NCI-H2107 (cell line): ENCODE measurements at regions not wholly inside any gene's neighbourhood (a gene's known extent, or its start where the extent isn't known, plus 50 kb on each side); places are given as distances from the start of the nearest gene placed in this dataset.

Experiments
- DNase-seq: peaks from one replicate; lab custom pipeline; 2025; lab: John Stamatoyannopoulos, UW

DNA sequence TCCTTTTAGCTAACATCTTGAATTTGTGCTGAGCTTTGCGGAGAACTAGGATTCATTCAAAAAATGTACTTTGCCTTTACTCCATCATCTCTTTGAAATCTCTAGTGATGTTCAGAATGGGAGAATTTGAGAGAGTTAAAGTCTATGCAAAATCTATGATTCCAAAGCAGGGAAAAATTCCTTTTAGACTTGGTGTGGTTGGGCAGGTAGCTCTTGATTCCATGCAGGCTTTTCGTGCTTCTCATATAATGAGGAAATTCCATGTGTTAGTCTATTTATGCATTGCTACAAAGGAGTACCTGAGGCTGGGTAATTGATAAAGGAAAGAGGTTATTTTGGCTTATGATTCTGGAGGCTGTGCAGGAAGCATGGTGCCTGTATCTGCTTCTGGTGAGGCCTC is 258.9 kb upstream of the EPHA4 start:
- DNase-seq = no peak

DNA sequence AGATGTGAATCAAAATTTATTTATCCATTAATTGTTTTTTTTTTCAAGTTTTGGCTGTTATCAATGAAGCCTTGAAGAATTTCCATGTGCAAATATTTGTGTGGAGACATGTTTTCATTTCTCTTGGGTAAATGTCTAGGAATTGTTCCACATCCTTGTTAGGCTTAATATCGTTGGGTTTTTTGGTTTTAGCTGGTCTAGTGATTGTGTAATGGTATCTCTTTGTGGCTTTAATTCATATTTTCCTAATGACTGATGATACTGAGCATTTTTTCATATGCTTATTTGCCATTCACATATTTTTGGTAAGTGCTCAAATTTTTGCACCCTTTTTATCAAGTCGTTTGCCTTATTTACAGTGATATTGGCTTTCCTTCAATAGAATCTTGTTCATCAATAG is 250.3 kb upstream of the EPHA4 start:
- DNase-seq = no peak

- DNase-seq = no peak
Measured at GRCh38 chr2:221818616-221819320, 246.7 kb upstream of the EPHA4 start.

- DNase-seq = no peak
Measured at GRCh38 chr2:221817878-221818277, 245.8 kb upstream of the EPHA4 start.

DNA sequence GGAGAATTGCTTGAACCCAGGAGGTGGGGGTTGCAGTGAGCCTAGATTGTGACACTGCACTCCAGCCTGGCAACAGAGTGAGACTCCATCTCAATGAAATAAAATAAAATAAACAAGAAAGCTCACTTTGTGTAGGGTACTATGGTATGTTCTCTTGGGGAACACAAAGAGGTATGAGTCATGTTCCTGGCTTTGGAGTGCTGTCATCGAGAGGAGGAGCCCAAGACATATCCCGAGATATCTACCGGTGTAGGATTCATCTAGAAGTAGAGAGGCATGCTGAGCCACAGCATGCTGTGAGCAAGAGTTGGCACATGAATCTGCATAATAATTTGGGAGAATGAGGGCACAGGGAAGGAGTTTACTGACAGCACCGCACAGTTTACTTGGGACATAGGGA is 244.9 kb upstream of the EPHA4 start:
- no peak for DNase-seq

GRCh38 chr2:221816566-221816965 is 244.5 kb upstream of the EPHA4 start:
- DNase-seq = no peak

DNA sequence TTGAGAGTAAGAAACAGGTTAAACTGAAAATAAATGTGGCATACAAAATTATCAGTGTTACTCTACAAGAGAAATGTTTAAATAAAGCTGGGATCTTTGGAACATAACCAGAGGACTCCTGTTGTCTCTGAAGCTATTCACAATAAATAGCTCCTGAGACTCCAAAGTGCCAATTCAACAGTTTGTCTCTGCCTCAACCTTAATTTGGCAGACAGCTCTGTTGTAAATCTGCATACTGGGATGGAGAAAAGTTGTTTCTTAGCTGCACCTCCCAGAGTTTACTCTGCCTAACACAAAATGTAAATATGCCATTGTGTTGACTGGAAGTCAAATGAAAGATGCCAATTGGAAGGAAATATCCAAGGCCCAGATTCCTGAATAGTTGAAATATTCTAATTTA is 238.5 kb upstream of the EPHA4 start:
- no peak for DNase-seq

DNA sequence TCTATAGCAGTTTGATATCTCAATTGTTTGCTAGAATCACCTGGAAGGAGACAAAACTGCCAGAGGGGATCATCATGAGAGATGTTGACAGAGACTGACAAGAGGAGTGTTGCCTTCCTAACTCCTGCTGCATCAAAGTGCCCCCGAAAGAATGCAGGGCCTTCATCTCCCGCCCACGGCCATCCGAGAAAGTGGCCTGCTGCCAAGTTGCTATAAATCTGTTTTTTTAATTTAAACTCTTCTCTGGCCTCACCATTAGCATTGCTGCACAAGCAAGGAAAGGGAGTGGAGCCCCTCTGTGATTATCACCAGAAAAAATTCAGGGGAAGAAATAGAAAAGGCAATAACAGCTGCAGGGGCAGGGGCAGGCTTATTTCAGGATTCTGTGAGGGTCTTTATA is 238.1 kb upstream of the EPHA4 start:
- no peak for DNase-seq

DNA sequence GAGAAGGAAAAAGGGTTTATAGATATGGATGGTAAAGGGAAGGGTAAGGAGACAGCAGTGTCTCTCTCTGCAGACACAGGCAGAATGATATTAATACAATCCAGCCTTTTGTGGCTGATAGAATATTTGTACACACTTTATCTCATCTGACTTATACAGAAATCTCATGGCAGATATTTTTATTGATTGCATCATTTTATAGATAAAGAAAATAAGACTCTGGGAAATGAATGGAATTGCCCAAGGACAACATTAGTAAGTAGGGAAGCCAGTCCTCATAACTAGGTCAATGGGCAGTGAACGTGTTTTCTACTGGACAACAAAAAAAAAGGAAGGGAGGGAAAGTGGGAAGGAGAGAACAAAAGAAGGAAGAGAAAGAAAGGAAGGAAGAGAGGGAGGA is 236.4 kb upstream of the EPHA4 start:
- DNase-seq = no peak

DNA sequence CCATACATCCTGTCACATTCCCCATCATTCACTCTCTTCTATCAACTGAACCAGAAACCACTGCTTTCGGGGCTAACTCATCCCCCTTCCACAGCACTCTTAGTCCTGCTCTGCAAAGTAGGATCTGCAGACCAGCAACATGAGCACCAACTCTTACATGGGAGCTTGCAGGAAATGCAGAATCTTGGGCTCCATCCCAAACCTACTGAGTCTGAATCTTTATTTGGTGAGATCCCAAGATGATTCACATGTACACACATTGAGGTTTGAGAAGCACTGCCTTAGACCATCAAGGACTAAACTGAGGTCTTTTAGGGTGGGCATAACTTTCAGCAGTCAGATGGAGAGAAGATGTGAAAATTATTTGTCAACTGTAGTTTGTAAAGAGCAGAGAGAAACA is 235.6 kb upstream of the EPHA4 start:
- DNase-seq = no peak

DNA sequence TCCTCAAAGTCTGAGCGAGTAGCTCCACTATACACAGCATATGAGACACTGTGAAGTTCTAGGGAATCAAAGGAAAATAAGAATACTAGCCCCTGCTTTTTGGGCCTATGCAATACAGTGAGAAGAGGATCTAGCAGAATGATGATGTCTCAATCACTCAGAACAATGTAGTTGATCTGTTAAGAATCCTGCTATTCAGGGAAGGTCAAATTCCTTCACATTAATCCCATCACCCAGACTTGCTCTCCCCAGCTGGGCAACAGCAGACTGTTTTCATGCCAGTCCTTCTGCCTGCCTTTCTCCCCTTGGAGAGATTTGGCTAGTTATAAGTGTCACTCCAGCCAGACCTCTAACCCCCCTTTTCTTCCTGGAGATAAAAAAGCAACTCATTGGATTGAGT is 230.0 kb upstream of the EPHA4 start:
- no peak for DNase-seq

GRCh38 chr2:221792971-221793521 is 220.9 kb upstream of the EPHA4 start:
- DNase-seq = no peak

GRCh38 chr2:221791844-221792243 is 219.7 kb upstream of the EPHA4 start:
- no peak for DNase-seq

DNA sequence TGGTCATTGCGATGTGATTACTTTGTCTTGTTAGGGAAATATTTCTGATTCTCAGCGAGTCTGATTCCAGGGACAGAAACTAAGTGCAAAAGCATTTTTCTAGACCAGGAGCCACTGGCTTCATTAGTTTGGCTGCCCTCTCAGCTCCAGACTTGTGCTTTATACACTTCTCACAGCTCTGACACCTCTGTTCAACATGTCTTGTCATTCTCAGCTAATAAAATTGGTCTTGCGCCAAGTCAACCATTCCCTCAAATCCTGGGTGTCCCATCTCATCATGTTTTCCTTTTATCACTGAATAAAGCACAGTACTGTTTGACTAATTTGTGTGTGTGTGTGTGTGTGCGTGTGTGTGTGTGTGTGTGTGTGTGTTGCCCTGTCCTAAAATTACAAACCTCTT is 215.5 kb upstream of the EPHA4 start:
- DNase-seq = no peak

DNA sequence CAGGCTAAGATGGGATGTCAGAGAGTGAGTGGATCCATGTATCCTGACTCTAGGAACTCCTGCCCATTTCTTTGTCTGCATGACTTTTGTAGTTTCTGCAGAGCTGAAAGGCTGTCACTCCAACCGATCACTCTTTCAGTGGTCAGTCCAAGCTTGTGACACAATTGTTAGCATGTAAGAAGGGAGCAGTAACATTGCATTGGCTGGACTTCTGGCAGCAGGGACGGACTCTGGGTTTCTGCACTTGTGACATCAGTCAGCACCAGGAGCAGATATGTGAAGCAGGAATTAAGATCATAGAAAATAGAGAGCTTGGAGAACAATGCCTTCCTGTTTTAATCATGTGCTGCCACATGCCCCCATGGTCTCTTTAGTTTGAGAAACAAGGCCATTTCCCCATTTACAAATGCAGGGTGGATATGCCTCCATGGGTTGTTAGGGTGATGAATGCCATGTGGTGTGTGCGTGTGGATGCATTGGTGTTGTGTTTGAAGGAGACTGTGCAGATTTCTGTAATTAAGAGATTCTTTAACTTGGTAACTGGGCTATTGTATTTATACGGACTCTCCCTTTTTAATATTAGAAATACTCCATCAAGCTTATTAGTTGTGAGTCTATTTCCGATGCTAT is 214.3 kb upstream of the EPHA4 start:
- DNase-seq = no peak

DNA sequence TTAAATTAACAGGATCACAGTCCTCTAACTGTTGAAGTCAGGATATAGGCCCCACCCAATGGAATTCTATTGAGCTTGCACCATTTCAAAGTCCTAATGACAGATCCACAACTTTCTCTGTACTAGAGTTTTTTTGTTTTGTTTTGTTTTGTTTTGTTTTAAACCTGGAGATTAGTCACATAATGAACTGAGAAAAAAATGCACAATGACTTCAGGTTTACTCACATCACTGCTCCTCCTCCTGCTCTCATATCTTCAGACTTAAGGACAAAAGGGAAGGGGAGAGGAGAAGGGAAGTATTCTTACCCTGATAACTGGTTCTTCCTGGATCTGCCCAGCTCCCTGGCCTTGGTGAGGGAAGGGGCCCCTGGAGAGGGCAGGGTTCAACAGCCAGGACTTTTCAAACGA is 208.2 kb upstream of the EPHA4 start:
- DNase-seq = no peak

DNA sequence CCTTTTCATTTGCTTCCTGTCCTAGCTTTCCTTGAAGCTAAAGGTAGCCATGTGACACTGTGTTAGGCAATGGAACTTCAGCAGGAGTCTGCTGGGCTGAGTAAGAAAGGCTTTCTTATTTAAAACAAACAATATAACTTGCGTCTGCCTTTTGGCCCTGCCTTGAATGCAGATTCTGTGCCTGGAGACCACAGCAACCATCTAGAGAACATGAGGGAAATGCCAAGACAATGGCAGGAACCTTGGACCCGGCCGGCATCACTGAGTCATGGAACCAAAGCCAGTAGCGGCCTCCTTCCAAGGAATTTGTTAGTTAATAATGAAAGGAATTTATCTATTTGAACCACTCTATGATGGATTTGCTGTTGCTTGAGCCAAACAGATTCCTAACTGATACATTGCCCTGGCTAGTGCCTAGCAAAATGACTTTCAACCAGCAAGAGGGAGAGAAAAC is 207.5 kb upstream of the EPHA4 start:
- no peak for DNase-seq

- no peak for DNase-seq
Measured at GRCh38 chr2:221778025-221778424, 205.9 kb upstream of the EPHA4 start.

DNA sequence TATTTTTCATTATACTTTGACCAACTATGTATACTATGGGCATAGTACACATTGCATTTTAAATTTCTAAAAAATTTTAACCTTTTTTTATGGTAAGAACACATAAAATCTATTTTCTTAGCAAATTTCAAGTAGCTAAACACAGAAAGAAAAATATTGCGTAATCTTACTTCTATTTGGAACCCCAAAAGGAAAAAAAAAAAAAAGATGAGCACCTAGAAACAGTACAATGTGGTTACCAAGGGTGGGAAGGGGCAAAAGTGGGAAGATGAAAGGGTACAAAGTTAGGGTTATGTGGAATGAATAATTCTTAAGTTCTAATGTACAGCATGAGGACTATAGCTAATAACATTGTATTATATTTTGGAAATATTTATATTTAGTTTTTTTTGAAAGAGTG is 205.0 kb upstream of the EPHA4 start:
- DNase-seq = no peak

DNA sequence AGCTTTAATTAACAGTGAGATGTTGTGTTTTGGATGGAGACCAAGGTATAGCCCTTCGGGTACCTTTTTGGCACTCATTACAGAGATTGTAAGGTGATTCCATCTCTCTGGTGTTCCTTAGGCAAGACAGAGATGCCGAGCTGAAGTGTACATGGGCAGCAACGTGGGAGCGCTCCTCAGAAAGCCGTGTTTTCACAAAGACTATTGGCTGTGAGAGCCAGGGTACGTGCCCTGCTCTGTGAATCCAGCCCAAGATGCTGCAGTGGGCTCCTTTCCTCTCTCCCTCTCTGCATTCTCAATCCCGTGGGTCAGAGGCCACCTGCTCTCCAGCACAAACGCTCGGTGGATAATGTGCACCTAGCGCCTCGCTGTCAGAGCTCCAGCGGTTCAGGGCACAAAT is 203.0 kb upstream of the EPHA4 start:
- no peak for DNase-seq

DNA sequence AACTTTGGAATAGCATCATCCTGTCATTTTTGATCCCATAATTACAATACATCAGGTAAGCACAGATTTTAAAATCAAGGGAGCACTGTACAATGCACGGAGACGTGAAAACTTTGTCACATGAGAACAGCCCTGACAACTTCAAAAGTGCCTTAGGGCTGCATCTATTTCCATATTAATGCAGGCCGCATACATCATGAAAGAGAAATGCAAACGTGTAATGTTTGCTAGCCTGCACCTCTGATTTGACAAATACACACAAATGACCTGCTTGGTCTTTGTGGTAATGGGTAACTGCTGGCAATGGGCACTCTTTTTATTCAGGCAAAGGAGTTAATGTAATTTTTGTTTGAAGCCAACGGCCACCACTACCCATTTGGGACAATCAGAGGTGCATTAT is 202.0 kb upstream of the EPHA4 start:
- no peak for DNase-seq

DNA sequence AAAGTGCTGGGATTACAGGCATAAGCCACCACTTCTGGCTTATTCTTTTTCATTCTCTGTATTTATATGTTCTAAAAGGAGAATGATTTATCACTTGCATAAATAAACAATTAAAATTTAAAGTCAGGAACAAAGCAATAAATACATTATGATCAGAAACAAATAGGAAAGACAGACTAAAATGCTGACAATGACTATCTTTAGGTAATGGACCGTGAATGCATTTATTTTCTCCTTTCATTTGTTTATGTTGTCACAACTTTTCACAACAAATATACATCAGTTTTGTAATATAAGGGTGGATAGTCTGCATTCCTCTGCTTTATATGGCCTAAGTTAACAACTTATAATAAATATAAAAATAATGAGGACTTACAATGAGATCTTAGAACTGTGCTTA is 199.2 kb upstream of the EPHA4 start:
- DNase-seq = no peak

DNA sequence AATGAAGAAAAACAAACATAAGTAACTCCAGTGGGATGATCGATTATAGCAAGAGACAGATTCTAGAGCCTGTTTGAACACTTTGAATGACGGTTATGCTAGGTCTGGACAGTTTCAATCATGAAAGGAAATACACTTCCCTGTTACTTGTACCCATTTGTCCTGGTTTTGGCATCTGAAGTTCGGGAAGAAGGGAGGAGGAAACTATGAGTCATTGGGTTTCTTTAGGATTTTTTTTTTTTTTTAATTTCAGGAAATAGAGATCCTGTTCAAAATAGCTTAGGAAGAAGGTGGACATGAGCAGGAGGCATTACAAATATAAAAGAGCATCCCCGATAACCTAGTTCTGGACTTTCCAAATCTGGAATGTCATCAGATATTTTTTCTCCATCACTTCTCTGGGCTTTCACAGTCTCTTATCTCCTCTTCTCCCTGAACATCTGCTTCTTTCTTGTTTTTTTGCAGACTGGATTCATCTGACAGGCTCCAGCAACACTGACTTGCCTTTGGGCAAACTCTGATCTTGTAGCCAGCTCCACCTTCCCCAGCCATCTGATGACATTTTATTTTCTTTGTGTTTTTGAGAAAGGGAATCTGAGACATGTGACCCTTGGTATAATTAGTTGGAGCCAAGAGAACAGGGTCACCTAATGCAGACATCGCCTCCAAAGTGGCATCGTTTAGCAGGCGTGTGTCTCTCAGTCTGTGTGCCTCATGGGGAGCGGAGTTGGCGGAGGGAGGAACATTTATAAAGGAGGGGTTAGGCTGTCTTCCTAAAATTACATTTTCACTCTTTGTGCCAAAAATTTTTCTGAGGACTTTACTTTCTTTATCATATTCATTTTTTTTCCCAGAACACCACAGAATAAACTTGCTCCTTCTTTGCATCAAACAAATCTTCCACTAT is 195.3 kb upstream of the EPHA4 start:
- no peak for DNase-seq
